H1 (cell line): ENCODE measurements at regions not wholly inside any gene's neighbourhood (a gene's known extent, or its start where the extent isn't known, plus 50 kb on each side); places are given as distances from the start of the nearest gene placed in this dataset.

Experiments used
- ATF3 ChIP-seq: IDR thresholded peaks from 2 replicates; pipeline ENCODE4 v1.6.1; 2011; ENCODE audit warnings: low read depth, mild to moderate bottlenecking, low read length; ENCODE audit not compliant: insufficient read depth
- CHD1 ChIP-seq: IDR thresholded peaks from 2 replicates; pipeline ENCODE4 v1.6.1; 2012; ENCODE audit warnings: low read depth, low read length, improper control_type of control experiment
- CTCF ChIP-seq, 3 experiments: IDR thresholded peaks; 1 replicate in 2 of 3; 2 replicates in 1 of 3; pipeline versions ENCODE4 v1.5.1 to v1.6.1; 2011; ENCODE audit warnings: low read length in 3 of 3, mild to moderate bottlenecking in 3 of 3, inconsistent platforms in 2 of 3, low read depth in 1 of 3, moderate library complexity in 1 of 3; ENCODE audit not compliant: insufficient read depth in 1 of 3; ENCODE audit errors: control extremely low read depth in 1 of 3
- EP300 ChIP-seq, 2 experiments: IDR thresholded peaks; 1 replicate in 1 of 2; 2 replicates in 1 of 2; pipeline ENCODE4 v1.6.1; 2011 to 2012; ENCODE audit warnings: low read depth in 2 of 2, low read length in 2 of 2, mild to moderate bottlenecking in 2 of 2, borderline replicate concordance in 1 of 2, inconsistent platforms in 1 of 2, moderate library complexity in 1 of 2
- GABPA ChIP-seq: IDR thresholded peaks from 2 replicates; pipeline ENCODE4 v1.6.1; 2011; ENCODE audit warnings: mild to moderate bottlenecking, low read length, moderate library complexity, borderline replicate concordance; ENCODE audit not compliant: insufficient read depth
- POLR2A ChIP-seq, 2 experiments: IDR thresholded peaks; 1 replicate in 1 of 2; 2 replicates in 1 of 2; pipeline ENCODE4 v1.6.1; 2011; ENCODE audit warnings: low read depth in 2 of 2, low read length in 2 of 2, mild to moderate bottlenecking in 2 of 2; ENCODE audit errors: control extremely low read depth in 1 of 2
- RAD21 ChIP-seq, 2 experiments: IDR thresholded peaks in 1 of 2; conservative IDR thresholded peaks in 1 of 2; 2 replicates each; pipeline ENCODE4 v1.6.1; 2011; ENCODE audit warnings: low read depth in 2 of 2, low read length in 2 of 2, improper control_type of control experiment in 1 of 2, inconsistent platforms in 1 of 2, mild to moderate bottlenecking in 1 of 2, moderate library complexity in 1 of 2
- SIN3A ChIP-seq, 2 experiments: IDR thresholded peaks in 1 of 2; conservative IDR thresholded peaks in 1 of 2; 2 replicates each; pipeline ENCODE4 v1.6.1; 2011 to 2012; ENCODE audit warnings: low read length in 2 of 2, improper control_type of control experiment in 1 of 2, low read depth in 1 of 2, mild to moderate bottlenecking in 1 of 2
- SIX5 ChIP-seq: IDR thresholded peaks from 2 replicates; pipeline ENCODE4 v1.6.1; 2011; ENCODE audit warnings: mild to moderate bottlenecking, low read depth, low read length
- YY1 ChIP-seq: IDR thresholded peaks from 2 replicates; pipeline ENCODE4 v1.6.1; 2011; ENCODE audit warnings: low read depth, mild to moderate bottlenecking, low read length

DNA sequence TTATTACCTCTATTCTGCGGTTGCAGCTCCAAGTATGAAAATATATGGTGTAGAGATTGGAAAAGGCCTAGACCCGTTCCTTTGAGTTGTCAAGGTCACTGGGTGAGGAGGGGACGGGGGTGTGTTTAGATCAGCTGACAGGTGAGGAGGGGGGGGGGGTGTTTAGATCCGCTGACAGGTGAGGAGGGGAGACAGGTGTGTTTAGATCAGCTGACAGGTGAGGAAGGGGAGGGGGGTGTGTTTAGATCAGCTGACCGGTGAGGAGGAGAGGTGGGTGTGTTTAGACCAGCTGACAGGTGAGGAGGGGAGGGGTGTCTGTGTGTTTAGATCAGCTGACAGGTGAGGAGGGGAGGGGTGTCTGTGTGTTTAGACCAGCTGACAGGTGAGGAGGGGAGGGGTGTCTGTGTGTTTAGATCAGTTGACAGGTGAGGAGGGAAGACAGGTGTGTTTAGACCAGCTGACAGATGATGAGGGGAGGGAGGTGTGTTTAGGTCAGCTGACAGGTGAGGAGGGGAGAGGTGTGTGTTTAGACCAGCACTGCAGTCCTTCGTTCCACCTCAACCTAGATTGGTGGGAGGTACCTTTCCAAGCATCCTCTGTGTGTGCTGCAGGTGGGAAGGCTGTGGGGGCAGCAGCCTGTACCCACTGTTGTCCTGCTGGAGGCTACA, 655.0 kb upstream of the ADARB2 start:
- TF ChIP-seq GABPA (no peak), YY1 (no peak), SIN3A (conservative IDR thresholded peaks at IDR 0.05 in 1 of 2, IDR thresholded peaks at IDR 0.05 in 1 of 2; ENCODE audit: low read depth in 1 of 2, low read length in 2 of 2) (no peak), CHD1 (no peak), CTCF (IDR thresholded peaks at IDR 0.05; ENCODE audit: control extremely low read depth in 1 of 3, insufficient read depth in 1 of 3, low read depth in 1 of 3, low read length in 3 of 3) (no peak), EP300 (IDR thresholded peaks at IDR 0.05; ENCODE audit: borderline replicate concordance in 1 of 2, low read depth in 2 of 2, low read length in 2 of 2) (no peak), POLR2A (IDR thresholded peaks at IDR 0.05; ENCODE audit: control extremely low read depth in 1 of 2, low read depth in 2 of 2, low read length in 2 of 2) (no peak), RAD21 (IDR thresholded peaks at IDR 0.05 in 1 of 2, conservative IDR thresholded peaks at IDR 0.05 in 1 of 2; ENCODE audit: low read depth in 2 of 2, low read length in 2 of 2) (no peak), ATF3 (no peak), SIX5 (no peak)
